ENCODE measurements at regions not wholly inside any gene's neighbourhood (a gene's known extent, or its start where the extent isn't known, plus 50 kb on each side); places are given as distances from the start of the nearest gene placed in this dataset.
"Not testable (repeated sequence)": the region's sequence is repeated elsewhere in the genome, so short reads cannot be mapped to it uniquely, and the experiment has no call there.

- DNase-seq (ENCODE audit: low spot score); in situ Hi-C loops (cut with HindIII; ENCODE audit: low sequenced_read_pairs): not testable (repeated sequence)
Measured at GRCh38 chr12:28761897-28762296, 387.2 kb upstream of the FAR2 start.

- in situ Hi-C loops (cut with HindIII; ENCODE audit: low sequenced_read_pairs), result no loop called here
- DNase-seq (ENCODE audit: low spot score), result no peak
Measured at GRCh38 chr12:28766398-28766797, 382.7 kb upstream of the FAR2 start.

- in situ Hi-C loops (cut with HindIII; ENCODE audit: low sequenced_read_pairs), result no loop called here
- DNase-seq (ENCODE audit: low spot score), result no peak
Measured at GRCh38 chr12:28767836-28768348, 381.2 kb upstream of the FAR2 start.

DNA sequence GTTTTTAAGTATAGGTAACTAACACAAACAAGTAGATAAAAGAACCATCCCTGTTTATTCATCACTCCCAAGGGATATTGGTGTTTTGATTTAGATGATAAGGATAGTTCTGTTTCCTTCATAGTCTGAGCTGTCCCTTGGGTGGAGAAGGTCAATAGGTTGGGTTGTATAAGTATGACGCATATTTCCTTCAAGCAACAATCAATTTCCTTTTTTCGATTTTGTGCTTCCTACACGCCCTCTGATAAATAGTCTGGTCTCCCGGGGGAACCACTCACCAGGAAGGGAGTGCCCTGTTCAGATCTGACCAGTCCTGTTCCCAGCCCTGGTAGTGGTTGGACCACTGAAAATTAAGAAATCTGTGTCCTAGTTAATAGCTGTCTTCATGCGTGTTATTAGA is 378.8 kb upstream of the FAR2 start:
- no peak for DNase-seq (ENCODE audit: low spot score)

DNA sequence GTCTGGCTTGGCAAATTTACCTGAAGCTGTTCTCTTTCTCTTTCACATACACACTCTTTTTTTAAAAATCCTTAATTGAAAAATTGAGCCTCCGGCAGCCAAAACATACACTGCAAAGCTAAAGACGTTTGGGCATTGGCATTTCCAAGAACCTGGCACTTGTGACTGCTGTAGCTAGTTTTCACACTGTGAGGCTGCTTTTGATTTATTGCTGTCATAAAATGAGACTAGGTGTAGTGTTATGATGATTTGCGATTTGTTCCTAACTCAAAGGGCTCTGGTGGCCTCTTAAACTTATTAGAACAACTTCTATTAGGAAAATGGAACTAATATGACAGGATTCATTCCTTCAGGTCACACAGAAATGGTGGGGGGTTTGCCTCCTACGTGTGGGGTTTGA is 377.1 kb upstream of the FAR2 start:
- DNase-seq (ENCODE audit: low spot score), result no peak
- in situ Hi-C loops (cut with HindIII; ENCODE audit: low sequenced_read_pairs), result no loop called here

More for the DNA sequence above, 378.8 kb upstream of the FAR2 start:
- in situ Hi-C loops (cut with HindIII; ENCODE audit: low sequenced_read_pairs), result no loop called here

- DNase-seq (ENCODE audit: low spot score), result no peak
- in situ Hi-C loops (cut with HindIII; ENCODE audit: low sequenced_read_pairs), result no loop called here
Measured at GRCh38 chr12:28775556-28775955, 373.5 kb upstream of the FAR2 start.

- in situ Hi-C loops (cut with HindIII; ENCODE audit: low sequenced_read_pairs), result no loop called here
- no peak for DNase-seq (ENCODE audit: low spot score)
Measured at GRCh38 chr12:28776220-28776619, 372.9 kb upstream of the FAR2 start.

DNA sequence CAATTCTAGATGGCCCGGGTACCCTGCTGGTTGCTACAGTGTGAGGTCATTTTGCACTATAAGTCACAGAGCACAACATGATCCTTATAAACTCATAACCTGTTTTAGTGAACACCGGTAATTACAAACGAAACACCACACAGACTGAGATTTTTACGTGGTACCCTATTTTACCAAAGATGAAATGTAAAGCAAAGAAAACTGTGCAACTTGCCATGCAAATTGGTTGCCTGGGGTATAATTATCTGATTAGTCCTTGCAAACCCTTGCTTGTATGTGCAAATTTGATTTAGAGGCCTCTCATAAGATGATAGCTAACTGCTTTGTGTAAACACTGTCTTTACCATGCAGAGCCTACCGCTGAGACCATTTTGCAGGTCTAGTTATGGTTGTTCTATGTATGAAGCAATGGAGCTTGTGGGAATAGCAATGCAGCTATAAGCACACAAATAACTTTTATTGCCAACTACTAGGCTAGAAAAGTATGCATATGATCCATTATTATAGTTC is 372.1 kb upstream of the FAR2 start:
- no peak for DNase-seq (ENCODE audit: low spot score)
- in situ Hi-C loops (cut with HindIII; ENCODE audit: low sequenced_read_pairs), result no loop called here

- in situ Hi-C loops (cut with HindIII; ENCODE audit: low sequenced_read_pairs), result no loop called here
- no peak for DNase-seq (ENCODE audit: low spot score)
Measured at GRCh38 chr12:28777603-28778365, 371.3 kb upstream of the FAR2 start.

- in situ Hi-C loops (cut with HindIII; ENCODE audit: low sequenced_read_pairs), result no loop called here
- no peak for DNase-seq (ENCODE audit: low spot score)
Measured at GRCh38 chr12:28780096-28780495, 369.0 kb upstream of the FAR2 start.

- no peak for DNase-seq (ENCODE audit: low spot score)
Measured at GRCh38 chr12:28780960-28781359, 368.1 kb upstream of the FAR2 start.

GRCh38 chr12:28781671-28782652 is 367.1 kb upstream of the FAR2 start:
- in situ Hi-C loops (cut with HindIII; ENCODE audit: low sequenced_read_pairs), result no loop called here
- DNase-seq (ENCODE audit: low spot score), result no peak

More at GRCh38 chr12:28780960-28781359, 368.1 kb upstream of the FAR2 start:
- in situ Hi-C loops (cut with HindIII; ENCODE audit: low sequenced_read_pairs), result no loop called here

GRCh38 chr12:28782812-28783211 is 366.3 kb upstream of the FAR2 start:
- DNase-seq (ENCODE audit: low spot score), result no peak
- in situ Hi-C loops (cut with HindIII; ENCODE audit: low sequenced_read_pairs), result no loop called here

DNA sequence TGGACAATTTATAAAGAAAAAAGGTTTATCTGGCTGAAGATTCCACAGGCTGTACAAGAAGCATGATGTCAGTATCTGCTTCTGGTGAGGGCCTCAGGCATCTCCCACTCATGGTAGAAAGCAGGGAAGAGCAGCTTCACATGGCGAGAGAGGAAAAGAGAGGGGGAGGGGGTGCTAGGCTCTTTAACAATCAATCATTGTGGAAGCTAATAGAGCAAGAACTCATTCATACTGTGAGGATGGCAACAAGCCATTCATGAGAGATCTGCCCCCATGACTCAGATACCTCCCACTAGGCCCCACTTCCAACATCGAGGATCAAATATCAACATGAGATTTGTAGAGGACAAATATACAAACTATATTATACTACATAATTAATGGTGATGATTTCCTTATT is 361.9 kb upstream of the FAR2 start:
- in situ Hi-C loops (cut with HindIII; ENCODE audit: low sequenced_read_pairs), result no loop called here
- no peak for DNase-seq (ENCODE audit: low spot score)

DNA sequence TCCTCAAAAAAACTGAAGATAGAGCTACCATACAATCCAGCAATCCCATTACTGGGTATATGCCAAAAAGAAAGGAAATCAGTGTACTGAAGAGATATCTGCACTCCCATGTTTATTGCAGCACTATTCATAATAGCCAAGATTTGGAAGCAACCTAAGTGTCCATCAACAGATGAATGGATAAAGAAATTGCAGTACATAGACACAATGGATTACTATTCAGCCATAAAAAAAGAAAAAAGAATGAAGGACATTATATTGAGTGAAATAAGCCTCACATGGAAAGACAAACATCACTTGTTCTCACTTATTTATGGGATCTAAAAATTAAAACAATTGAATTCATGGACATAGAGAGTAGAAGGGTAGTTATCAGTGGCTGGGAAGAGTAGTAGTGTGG is 360.8 kb upstream of the FAR2 start:
- DNase-seq (ENCODE audit: low spot score); in situ Hi-C loops (cut with HindIII; ENCODE audit: low sequenced_read_pairs): not testable (repeated sequence)

GRCh38 chr12:28793581-28794151 is 355.4 kb upstream of the FAR2 start:
- peak; percentile 23 for DNase-seq (ENCODE audit: low spot score)
- in situ Hi-C loops (cut with HindIII; ENCODE audit: low sequenced_read_pairs), result no loop called here

- DNase-seq (ENCODE audit: low spot score), result no peak
- in situ Hi-C loops (cut with HindIII; ENCODE audit: low sequenced_read_pairs), result no loop called here
Measured at GRCh38 chr12:28794211-28794610, 354.9 kb upstream of the FAR2 start.

DNA sequence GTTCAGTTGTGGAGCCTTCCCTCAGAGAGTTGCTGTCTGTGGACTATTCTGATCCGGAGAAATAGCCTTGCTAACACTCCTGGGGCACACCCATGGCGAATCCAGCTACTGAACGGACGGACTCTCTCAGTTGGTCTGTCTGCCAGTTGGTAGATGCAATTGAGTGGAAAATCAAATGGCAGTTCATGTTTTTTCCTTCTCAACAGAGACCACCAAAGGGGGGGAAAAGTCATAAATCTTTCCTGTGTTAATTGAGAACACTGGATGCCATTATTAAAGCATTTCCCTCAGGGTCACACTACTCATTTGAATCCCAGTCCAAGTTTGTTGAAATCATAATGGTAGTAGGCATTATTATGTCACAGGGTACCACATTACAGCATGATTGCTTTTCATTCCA is 354.3 kb upstream of the FAR2 start:
- in situ Hi-C loops (cut with HindIII; ENCODE audit: low sequenced_read_pairs), result no loop called here

DNA sequence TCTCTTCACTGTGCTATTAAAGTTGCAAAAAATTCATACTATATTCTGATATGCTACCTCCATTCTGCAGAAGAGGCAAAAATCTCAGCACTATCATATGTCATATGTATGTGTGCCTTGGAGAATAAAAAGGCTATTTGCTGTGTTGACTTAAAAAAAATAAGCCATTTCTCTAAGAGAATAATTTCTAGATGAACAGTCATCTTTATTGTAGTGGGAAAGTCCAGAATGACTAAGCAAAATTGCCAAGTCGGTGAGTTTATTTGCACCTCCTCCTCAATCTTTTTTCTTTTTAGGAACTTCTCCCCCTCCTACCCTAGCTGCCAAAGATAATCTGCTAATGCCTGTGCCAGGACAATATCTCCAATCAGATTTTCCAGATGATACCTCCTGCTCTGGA is 353.8 kb upstream of the FAR2 start:
- in situ Hi-C loops (cut with HindIII; ENCODE audit: low sequenced_read_pairs), result no loop called here
- DNase-seq (ENCODE audit: low spot score), result no peak

More for the DNA sequence above, 354.3 kb upstream of the FAR2 start:
- DNase-seq (ENCODE audit: low spot score), result no peak
